ENCODE measurements at regions not wholly inside any gene's neighbourhood (a gene's known extent, or its start where the extent isn't known, plus 50 kb on each side); places are given as distances from the start of the nearest gene placed in this dataset.
"Not testable (repeated sequence)": the region's sequence is repeated elsewhere in the genome, so short reads cannot be mapped to it uniquely, and the experiment has no call there.

- POLR2A ChIA-PET (ENCODE audit: low non-redundant PET): interaction anchor here (0.6 kb wide), 1 partner anchor 291 kb away, joined by 5 read pairs; no protein-coding TSS in a partner anchor
- Histone ChIP-seq H3K27me3 (replicated peaks; ENCODE audit: insufficient read depth, low read depth, low read length, poor library complexity) (no peaks in the 10 kb centered on the region), H3K36me3 (ENCODE audit: insufficient read depth, low read length, poor library complexity, severe bottlenecking) (no peaks in the 10 kb centered on the region), H3K4me1 (ENCODE audit: insufficient read depth, low read length, poor library complexity, severe bottlenecking) (no peaks in the 10 kb centered on the region), H3K9me3 (ENCODE audit: low read depth, low read length, poor library complexity, severe bottlenecking) (no peaks in the 10 kb centered on the region), H3K27ac (ENCODE audit: low read depth, low read length, poor library complexity, severe bottlenecking) (no peak overlapping the region), H3K4me3 (ENCODE audit: low read depth, low read length, poor library complexity, severe bottlenecking) (no peak overlapping the region)
- no peak for TF ChIP-seq EZH2 (IDR thresholded peaks at IDR 0.05; ENCODE audit: borderline replicate concordance, low read depth, low read length, poor library complexity, severe bottlenecking)
- TF ChIP-seq, protein P1, sequence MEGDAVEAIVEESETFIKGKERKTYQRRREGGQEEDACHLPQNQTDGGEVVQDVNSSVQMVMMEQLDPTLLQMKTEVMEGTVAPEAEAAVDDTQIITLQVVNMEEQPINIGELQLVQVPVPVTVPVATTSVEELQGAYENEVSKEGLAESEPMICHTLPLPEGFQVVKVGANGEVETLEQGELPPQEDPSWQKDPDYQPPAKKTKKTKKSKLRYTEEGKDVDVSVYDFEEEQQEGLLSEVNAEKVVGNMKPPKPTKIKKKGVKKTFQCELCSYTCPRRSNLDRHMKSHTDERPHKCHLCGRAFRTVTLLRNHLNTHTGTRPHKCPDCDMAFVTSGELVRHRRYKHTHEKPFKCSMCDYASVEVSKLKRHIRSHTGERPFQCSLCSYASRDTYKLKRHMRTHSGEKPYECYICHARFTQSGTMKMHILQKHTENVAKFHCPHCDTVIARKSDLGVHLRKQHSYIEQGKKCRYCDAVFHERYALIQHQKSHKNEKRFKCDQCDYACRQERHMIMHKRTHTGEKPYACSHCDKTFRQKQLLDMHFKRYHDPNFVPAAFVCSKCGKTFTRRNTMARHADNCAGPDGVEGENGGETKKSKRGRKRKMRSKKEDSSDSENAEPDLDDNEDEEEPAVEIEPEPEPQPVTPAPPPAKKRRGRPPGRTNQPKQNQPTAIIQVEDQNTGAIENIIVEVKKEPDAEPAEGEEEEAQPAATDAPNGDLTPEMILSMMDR (conservative IDR thresholded peaks at IDR 0.05; ENCODE audit: low read depth, low read length): no peak
- intact Hi-C loops (cut with micrococcal nuclease; ENCODE audit: unreplicated experiment): no loop called here
- BruUV-seq (replicated peaks): no TSS peak
- CTCF ChIA-PET: no interaction called here
- no peak for DNase-seq (ENCODE audit: low spot score)
Measured at GRCh38 chr10:33695536-33695935, 361.1 kb upstream of the NRP1 start.

DNA sequence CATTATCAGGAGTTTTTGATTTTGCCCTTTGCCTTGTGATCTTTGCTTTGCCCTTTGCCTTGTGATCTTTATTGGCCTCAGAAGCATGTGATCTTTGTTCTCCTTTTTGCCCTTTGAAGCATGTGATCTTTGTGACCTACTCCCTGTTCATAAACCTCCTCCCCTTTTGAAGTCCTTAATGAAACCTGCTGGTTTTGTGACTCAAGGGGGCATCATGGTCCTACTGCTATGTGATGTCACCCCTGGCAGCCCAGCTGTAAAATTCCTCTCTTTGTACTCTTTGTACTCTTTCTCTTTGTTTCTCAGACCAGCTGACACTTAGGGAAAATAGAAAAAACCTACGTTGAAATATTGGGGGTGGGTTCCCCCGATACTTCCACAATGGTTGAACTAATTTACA is 356.1 kb upstream of the NRP1 start:
- H3K4me3 ChIP-seq (ENCODE audit: low read depth, low read length, poor library complexity, severe bottlenecking); CTCF ChIA-PET; intact Hi-C loops (cut with micrococcal nuclease; ENCODE audit: unreplicated experiment); H3K27ac ChIP-seq (ENCODE audit: low read depth, low read length, poor library complexity, severe bottlenecking); POLR2A ChIA-PET (ENCODE audit: low non-redundant PET); H3K36me3 ChIP-seq (ENCODE audit: insufficient read depth, low read length, poor library complexity, severe bottlenecking); BruUV-seq (replicated peaks); DNase-seq (ENCODE audit: low spot score); H3K4me1 ChIP-seq (ENCODE audit: insufficient read depth, low read length, poor library complexity, severe bottlenecking); H3K27me3 ChIP-seq (replicated peaks; ENCODE audit: insufficient read depth, low read depth, low read length, poor library complexity); H3K9me3 ChIP-seq (ENCODE audit: low read depth, low read length, poor library complexity, severe bottlenecking): not testable (repeated sequence)

DNA sequence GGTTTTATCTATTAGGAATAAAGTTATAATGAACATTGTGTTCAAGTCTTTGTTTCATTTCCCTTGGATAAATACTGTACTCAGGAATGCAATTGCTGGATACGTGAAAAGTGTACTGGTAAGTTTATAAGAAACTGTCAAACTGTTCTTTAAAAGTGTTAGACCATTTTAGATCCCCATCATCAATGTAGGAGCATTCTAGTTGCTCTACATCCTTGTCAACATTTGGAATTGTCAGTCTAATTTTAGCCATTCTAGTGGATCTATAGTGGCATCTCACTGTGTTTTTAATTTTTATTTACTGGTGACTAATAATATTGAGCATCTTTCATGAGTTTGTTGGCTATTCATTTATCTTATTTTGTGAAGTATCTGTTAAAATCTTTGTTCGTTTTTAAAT is 354.0 kb upstream of the NRP1 start:
- DNase-seq (ENCODE audit: low spot score): no peak
- Histone ChIP-seq H3K36me3 (ENCODE audit: insufficient read depth, low read length, poor library complexity, severe bottlenecking) (no peaks in the 10 kb centered on the region), H3K4me3 (ENCODE audit: low read depth, low read length, poor library complexity, severe bottlenecking) (no peak overlapping the region), H3K27ac (ENCODE audit: low read depth, low read length, poor library complexity, severe bottlenecking) (no peak overlapping the region), H3K9me3 (ENCODE audit: low read depth, low read length, poor library complexity, severe bottlenecking) (no peaks in the 10 kb centered on the region), H3K27me3 (replicated peaks; ENCODE audit: insufficient read depth, low read depth, low read length, poor library complexity) (no peaks in the 10 kb centered on the region), H3K4me1 (ENCODE audit: insufficient read depth, low read length, poor library complexity, severe bottlenecking) (no peaks in the 10 kb centered on the region)
- ChIA-PET POLR2A (ENCODE audit: low non-redundant PET) (no interaction called here), CTCF (no interaction called here)
- no TSS peak for BruUV-seq (replicated peaks)
- intact Hi-C loops (cut with micrococcal nuclease; ENCODE audit: unreplicated experiment): no loop called here
- no peak for TF ChIP-seq EZH2 (IDR thresholded peaks at IDR 0.05; ENCODE audit: borderline replicate concordance, low read depth, low read length, poor library complexity, severe bottlenecking)
- TF ChIP-seq, protein P1 (conservative IDR thresholded peaks at IDR 0.05; ENCODE audit: low read depth, low read length): no peak

- intact Hi-C loops (cut with micrococcal nuclease; ENCODE audit: unreplicated experiment): no loop called here
- H3K27me3 ChIP-seq (replicated peaks; ENCODE audit: insufficient read depth, low read depth, low read length, poor library complexity): no peaks in the 10 kb centered on the region
- no peak overlapping the region for H3K27ac ChIP-seq (ENCODE audit: low read depth, low read length, poor library complexity, severe bottlenecking)
- ChIA-PET POLR2A (ENCODE audit: low non-redundant PET) (no interaction called here), CTCF (no interaction called here)
- no TSS peak for BruUV-seq (replicated peaks)
- H3K4me1 ChIP-seq (ENCODE audit: insufficient read depth, low read length, poor library complexity, severe bottlenecking): no peaks in the 10 kb centered on the region
- no peaks in the 10 kb centered on the region for H3K36me3 ChIP-seq (ENCODE audit: insufficient read depth, low read length, poor library complexity, severe bottlenecking)
- H3K4me3 ChIP-seq (ENCODE audit: low read depth, low read length, poor library complexity, severe bottlenecking): no peak overlapping the region
- H3K9me3 ChIP-seq (ENCODE audit: low read depth, low read length, poor library complexity, severe bottlenecking): no peaks in the 10 kb centered on the region
- TF ChIP-seq, protein P1 (conservative IDR thresholded peaks at IDR 0.05; ENCODE audit: low read depth, low read length): no peak
- TF ChIP-seq EZH2 (IDR thresholded peaks at IDR 0.05; ENCODE audit: borderline replicate concordance, low read depth, low read length, poor library complexity, severe bottlenecking): no peak
- no peak for DNase-seq (ENCODE audit: low spot score)
Measured at GRCh38 chr10:33684211-33684611, 349.7 kb upstream of the NRP1 start.
